Urinary bladder (tissue), 3 donors: ENCODE measurements at regions not wholly inside any gene's neighbourhood (a gene's known extent, or its start where the extent isn't known, plus 50 kb on each side); places are given as distances from the start of the nearest gene placed in this dataset.
"Not testable (repeated sequence)": the region's sequence is repeated elsewhere in the genome, so short reads cannot be mapped to it uniquely, and the experiment has no call there.

ENCODE experiments used
- DNase-seq: peaks from one replicate; pipeline ENCODE4 v3.0.0-alpha.2; 2015; ENCODE audit errors: extremely low spot score
- H3K27ac ChIP-seq: one replicate; pipeline ENCODE4 v1.5.1; 2013; ENCODE audit warnings: low read depth, mild to moderate bottlenecking, moderate library complexity
- H3K36me3 ChIP-seq: one replicate; pipeline ENCODE4 v1.6.1; 2013; ENCODE audit warnings: mild to moderate bottlenecking, moderate library complexity; ENCODE audit not compliant: insufficient read depth
- H3K4me1 ChIP-seq: one replicate; pipeline ENCODE4 v1.6.1; 2013; ENCODE audit warnings: mild to moderate bottlenecking, moderate library complexity; ENCODE audit not compliant: insufficient read depth
- H3K4me3 ChIP-seq: one replicate; pipeline ENCODE4 v1.5.1; 2013; ENCODE audit warnings: low read depth, low read length
- WGBS: extraction: QIAGEN DNeasy Blood & Tissue Kit; methylation state at CpG from one replicate; pipeline ENCODE4 v1.1.7; 2013; 5-methylcytosine and 5-hydroxymethylcytosine counted together
- donor health status: healthy with polysubstance abuse.
- donor health status: healthy.

- H3K36me3 ChIP-seq, result no peaks in the 10 kb centered on the region
- WGBS, result 77% methylated on average over 5 of the region's 5 CpGs
These were observed 77.6 kb downstream of the SETD4 start for GRCh38 chr21:35982717-35983116.

DNA sequence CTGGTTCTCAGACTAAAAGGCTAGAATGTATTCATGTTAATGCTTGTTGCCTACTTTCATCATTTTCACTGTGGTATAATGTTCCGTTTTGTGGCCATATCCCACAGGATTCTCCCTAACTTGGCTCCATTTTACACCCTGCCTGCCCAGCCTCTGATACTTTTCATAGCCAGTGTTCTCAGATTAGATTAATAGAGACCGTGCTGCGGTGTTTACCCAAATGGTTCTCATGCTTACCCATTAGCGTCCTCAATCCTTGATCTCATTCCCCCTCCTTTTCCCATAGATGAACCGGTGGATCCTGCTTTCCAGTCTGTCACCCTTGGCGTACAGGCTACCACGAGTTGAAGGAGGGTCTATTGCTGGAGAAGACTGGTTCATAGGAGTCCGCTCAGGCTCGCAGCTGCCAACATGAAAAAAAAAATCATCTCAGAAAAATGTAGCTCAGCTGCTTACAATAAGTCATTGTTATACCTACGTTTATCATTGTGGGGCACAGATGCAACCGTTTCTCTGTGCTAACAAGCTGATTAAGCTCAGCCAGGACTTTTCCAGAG is 78.7 kb downstream of the SETD4 start:
- Histone ChIP-seq H3K4me1 (no peaks in the 10 kb centered on the region), H3K27ac (no peak overlapping the region), H3K36me3 (no peaks in the 10 kb centered on the region), H3K4me3 (no peak overlapping the region)
- WGBS, result 61% methylated on average over 11 of the region's 11 CpGs
- DNase-seq, result no peak

More at GRCh38 chr21:35982717-35983116, 77.6 kb downstream of the SETD4 start:
- no peak overlapping the region for H3K4me3 ChIP-seq
- H3K4me1 ChIP-seq, result no peaks in the 10 kb centered on the region
- DNase-seq, result no peak
- H3K27ac ChIP-seq, result no peak overlapping the region

DNA sequence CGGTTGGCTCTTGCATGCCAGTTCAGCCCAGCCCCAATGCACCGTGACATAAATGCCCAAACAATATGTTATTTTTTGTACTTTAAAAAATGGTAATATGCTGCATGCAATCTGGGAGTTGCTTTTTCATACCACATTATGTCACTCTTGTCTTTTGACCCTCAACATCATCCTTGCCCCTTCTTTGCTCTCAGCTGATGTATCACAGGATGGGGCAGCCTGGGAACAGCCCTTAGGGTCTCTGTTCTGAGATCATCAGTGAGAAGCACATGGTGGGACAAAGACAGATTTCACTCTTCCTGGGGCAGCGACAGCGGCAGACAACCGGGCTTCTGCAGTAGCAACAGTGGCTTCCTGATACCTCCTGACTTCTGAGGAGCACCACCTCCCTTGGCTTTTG is 79.5 kb downstream of the SETD4 start:
- no peak for DNase-seq
- no peaks in the 10 kb centered on the region for H3K36me3 ChIP-seq
- WGBS, result 69% methylated on average over 5 of the region's 5 CpGs

DNA sequence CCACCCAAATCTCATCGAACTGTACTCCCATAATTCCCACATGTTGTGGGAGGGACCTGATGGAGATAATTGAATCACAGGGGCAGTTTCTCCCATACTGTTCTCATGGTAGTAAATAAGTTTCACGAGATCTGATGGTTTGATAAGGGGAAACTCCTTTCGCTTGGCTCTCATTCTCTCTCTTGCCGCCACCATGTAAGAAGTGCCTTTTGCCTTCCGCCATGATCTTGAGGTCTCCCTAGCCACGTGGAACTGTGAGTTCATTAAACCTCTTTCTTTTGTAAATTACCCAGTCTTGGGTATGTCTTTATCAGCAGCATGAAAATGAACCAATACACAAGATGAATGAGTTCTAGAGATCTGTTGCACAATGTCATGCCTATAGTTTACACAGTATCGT is 82.5 kb downstream of the SETD4 start:
- not testable (repeated sequence) for DNase-seq, H3K4me3 ChIP-seq, H3K27ac ChIP-seq, H3K4me1 ChIP-seq, H3K36me3 ChIP-seq
- 50% methylated on average over 7 of the region's 7 CpGs for WGBS

More for the DNA sequence above, 79.5 kb downstream of the SETD4 start:
- H3K4me1 ChIP-seq, result no peaks in the 10 kb centered on the region
- no peak overlapping the region for H3K4me3 ChIP-seq
- H3K27ac ChIP-seq, result no peak overlapping the region

DNA sequence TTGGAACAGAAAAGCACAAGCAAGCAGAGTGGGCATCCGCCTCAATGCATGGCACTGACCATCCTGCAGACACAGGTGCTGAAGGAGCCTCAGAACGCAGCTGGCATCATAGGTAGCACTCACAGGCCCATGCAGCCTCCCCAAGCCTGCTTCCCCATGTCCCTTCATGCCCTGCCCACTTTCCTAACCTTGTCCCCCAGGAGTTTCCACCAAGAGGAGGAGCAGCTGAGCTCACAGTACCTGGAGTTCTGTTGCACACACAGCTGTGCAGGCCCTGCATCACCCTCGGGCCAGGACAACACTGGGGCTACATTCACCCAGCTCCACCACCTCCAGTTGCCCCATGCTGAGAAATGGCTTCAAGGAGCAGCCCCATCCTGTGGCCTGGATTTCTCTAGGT is 83.4 kb downstream of the SETD4 start:
- 77% methylated on average over 3 of the region's 3 CpGs for WGBS

GRCh38 chr21:35976481-35976880 is 83.8 kb downstream of the SETD4 start:
- Histone ChIP-seq H3K36me3 (no peaks in the 10 kb centered on the region), H3K4me3 (no peak overlapping the region), H3K4me1 (no peaks in the 10 kb centered on the region), H3K27ac (no peak overlapping the region)
- WGBS, result 80% methylated on average over 2 of the region's 2 CpGs
- no peak for DNase-seq

More for the DNA sequence above, 83.4 kb downstream of the SETD4 start:
- Histone ChIP-seq H3K4me3 (no peak overlapping the region), H3K27ac (no peak overlapping the region), H3K4me1 (no peaks in the 10 kb centered on the region), H3K36me3 (no peaks in the 10 kb centered on the region)
- no peak for DNase-seq

DNA sequence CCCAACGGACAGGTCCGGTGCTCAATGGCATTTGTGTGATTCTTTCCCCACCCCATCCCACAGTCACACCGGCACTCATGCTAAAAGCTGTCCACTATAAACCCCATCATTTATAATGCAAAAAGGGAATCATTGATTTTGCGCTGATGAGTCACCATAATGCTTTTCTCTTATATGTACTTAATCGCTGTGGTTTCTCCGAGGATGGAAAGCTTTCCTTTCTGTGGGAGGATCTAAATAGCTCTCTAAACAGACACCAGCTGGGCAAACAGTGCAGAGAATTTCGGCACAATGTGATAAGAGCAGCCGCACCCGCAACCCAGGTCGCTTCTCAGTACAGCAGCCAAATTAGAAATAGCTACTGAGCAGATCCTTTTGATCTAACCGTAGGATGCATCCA is 85.6 kb downstream of the SETD4 start:
- 58% methylated on average over 11 of the region's 11 CpGs for WGBS
- H3K36me3 ChIP-seq, result no peaks in the 10 kb centered on the region
- no peak overlapping the region for H3K4me3 ChIP-seq
- no peak for DNase-seq
- no peaks in the 10 kb centered on the region for H3K4me1 ChIP-seq
- H3K27ac ChIP-seq, result no peak overlapping the region

- Histone ChIP-seq H3K36me3 (no peaks in the 10 kb centered on the region), H3K4me3 (no peak overlapping the region), H3K27ac (no peak overlapping the region), H3K4me1 (no peaks in the 10 kb centered on the region)
- WGBS, result 94% methylated on average over 1 of the region's 1 CpG
- no peak for DNase-seq
These were observed 88.5 kb downstream of the SETD4 start for GRCh38 chr21:35971824-35972223.

GRCh38 chr21:35969281-35969680 is 91.0 kb downstream of the SETD4 start:
- H3K4me1 ChIP-seq, result no peaks in the 10 kb centered on the region
- H3K36me3 ChIP-seq, result no peaks in the 10 kb centered on the region
- no peak overlapping the region for H3K27ac ChIP-seq
- no peak for DNase-seq
- 48% methylated on average over 6 of the region's 6 CpGs for WGBS
- no peak overlapping the region for H3K4me3 ChIP-seq

GRCh38 chr21:35968564-35968963 is 91.8 kb downstream of the SETD4 start:
- no peak overlapping the region for H3K27ac ChIP-seq
- DNase-seq, result no peak
- no peaks in the 10 kb centered on the region for H3K4me1 ChIP-seq
- WGBS, result 75% methylated on average over 3 of the region's 3 CpGs
- H3K4me3 ChIP-seq, result no peak overlapping the region
- no peaks in the 10 kb centered on the region for H3K36me3 ChIP-seq

DNA sequence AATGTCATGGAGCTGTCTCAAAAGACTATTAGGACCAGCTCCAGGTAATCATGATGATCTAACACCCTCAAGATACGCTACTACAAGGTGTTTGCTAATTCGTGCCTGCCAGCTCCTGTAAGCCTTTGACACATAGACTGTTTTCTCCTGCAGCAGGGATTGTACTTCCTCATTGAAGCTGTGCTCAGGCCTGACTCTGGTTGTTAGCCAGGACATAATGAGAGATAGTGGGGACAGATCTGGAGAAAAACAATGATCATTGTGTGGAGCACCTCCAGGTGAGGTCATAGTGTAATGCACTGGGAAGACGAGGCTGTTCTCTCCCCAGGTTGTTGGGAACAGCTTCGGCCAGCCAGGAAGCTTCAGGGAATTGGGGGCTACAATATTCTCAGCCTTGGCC is 94.6 kb downstream of the SETD4 start:
- DNase-seq, result no peak
- WGBS, result 75% methylated on average over 4 of the region's 4 CpGs
- H3K36me3 ChIP-seq, result no peaks in the 10 kb centered on the region

GRCh38 chr21:35963920-35964451 is 96.3 kb downstream of the SETD4 start:
- Histone ChIP-seq H3K36me3 (no peaks in the 10 kb centered on the region), H3K4me1 (no peaks in the 10 kb centered on the region), H3K4me3 (no peak overlapping the region), H3K27ac (no peak overlapping the region)
- DNase-seq, result no peak
- 66% methylated on average over 9 of the region's 9 CpGs for WGBS

More for the DNA sequence above, 94.6 kb downstream of the SETD4 start:
- Histone ChIP-seq H3K4me3 (no peak overlapping the region), H3K27ac (no peak overlapping the region), H3K4me1 (no peaks in the 10 kb centered on the region)

GRCh38 chr21:35962917-35963316 is 97.4 kb downstream of the SETD4 start:
- Histone ChIP-seq H3K36me3 (no peaks in the 10 kb centered on the region), H3K4me3 (no peak overlapping the region), H3K27ac (no peak overlapping the region), H3K4me1 (no peaks in the 10 kb centered on the region)
- whole genome bisulfite sequencing, result 93% methylated on average over 2 of the region's 2 CpGs
- DNase-seq, result no peak

DNA sequence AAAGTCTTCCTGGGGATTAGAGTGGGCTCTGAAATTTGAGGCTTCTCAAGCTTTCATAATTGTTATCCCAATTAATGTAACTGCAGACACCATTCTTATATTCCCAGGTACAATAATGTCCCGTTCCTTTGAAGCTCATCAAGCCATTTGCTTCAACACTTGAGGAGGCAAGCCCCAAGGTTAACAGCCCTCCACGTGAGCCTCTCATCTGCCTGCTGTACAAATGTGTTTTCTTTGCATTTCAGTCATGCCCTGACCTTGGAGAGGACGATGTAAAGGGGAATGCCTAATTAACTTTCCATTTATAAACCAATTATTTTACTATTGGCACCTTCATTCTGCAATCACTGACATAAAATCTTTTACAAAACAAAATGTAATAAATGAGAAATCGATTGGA is 106.3 kb downstream of the SETD4 start:
- 69% methylated on average over 4 of the region's 4 CpGs for WGBS
- no peak for DNase-seq
- Histone ChIP-seq H3K27ac (no peak overlapping the region), H3K4me3 (no peak overlapping the region), H3K4me1 (no peaks in the 10 kb centered on the region), H3K36me3 (no peaks in the 10 kb centered on the region)

- no peak overlapping the region for H3K27ac ChIP-seq
- DNase-seq, result no peak
- no peak overlapping the region for H3K4me3 ChIP-seq
- H3K36me3 ChIP-seq, result no peaks in the 10 kb centered on the region
- 55% methylated on average over 2 of the region's 2 CpGs for WGBS
- no peaks in the 10 kb centered on the region for H3K4me1 ChIP-seq
These were observed 106.7 kb downstream of the SETD4 start for GRCh38 chr21:35953597-35953996.
